ENCODE measurements at regions not wholly inside any gene's neighbourhood (a gene's known extent, or its start where the extent isn't known, plus 50 kb on each side); places are given as distances from the start of the nearest gene placed in this dataset.

GRCh38 chrX:802846-803245 lies 172.3 kb downstream of the SHOX start:
- no peak for DNase-seq

GRCh38 chrX:799808-800207 lies 169.2 kb downstream of the SHOX start:
- Histone ChIP-seq H3K4me1 (peaks cover 0 to 6% (median 0%) of the 10 kb centered on the region in 4 donors), H3K4me3 (no peak overlapping the region), H3K27ac (no peak overlapping the region), H3K27me3 (no peaks in the 10 kb centered on the region), H3K36me3 (no peaks in the 10 kb centered on the region), H3K9me3 (peaks cover 0 to 3% (median 0%) of the 10 kb centered on the region in 3 donors)
- TF ChIP-seq CTCF (IDR thresholded peaks at IDR 0.05) = no peak
- intact Hi-C loops (cut with DNase I; ENCODE audit: low total_unique reads) = no loop called here
- DNase-seq = no peak

More at GRCh38 chrX:802846-803245, 172.3 kb downstream of the SHOX start:
- Histone ChIP-seq H3K9me3 (peaks cover 0 to 8% (median 0%) of the 10 kb centered on the region in 3 donors), H3K4me3 (no peak overlapping the region), H3K27ac (no peak overlapping the region), H3K36me3 (no peaks in the 10 kb centered on the region), H3K4me1 (peaks cover 0 to 6% (median 0%) of the 10 kb centered on the region in 4 donors), H3K27me3 (no peaks in the 10 kb centered on the region)
- no peak for TF ChIP-seq CTCF (IDR thresholded peaks at IDR 0.05)
- intact Hi-C loops (cut with DNase I; ENCODE audit: low total_unique reads) = no loop called here

- H3K27ac ChIP-seq = no peak overlapping the region
- no peak overlapping the region for H3K4me3 ChIP-seq
- H3K27me3 ChIP-seq = peaks cover 0 to 21% of the 10 kb centered on the region in 2 donors
- TF ChIP-seq CTCF (IDR thresholded peaks at IDR 0.05) = no peak
- intact Hi-C loops (cut with DNase I; ENCODE audit: low total_unique reads) = no loop called here
- DNase-seq = no peak
- no peaks in the 10 kb centered on the region for H3K4me1 ChIP-seq
- H3K36me3 ChIP-seq = no peaks in the 10 kb centered on the region
- peaks cover 0 to 13% (median 0%) of the 10 kb centered on the region in 3 donors for H3K9me3 ChIP-seq
Observed at GRCh38 chrX:794311-794710, 163.7 kb downstream of the SHOX start.

- TF ChIP-seq CTCF (IDR thresholded peaks at IDR 0.05) = no peak
- H3K4me3 ChIP-seq = no peak overlapping the region
- peaks cover 0 to 13% (median 0%) of the 10 kb centered on the region in 3 donors for H3K9me3 ChIP-seq
- intact Hi-C loops (cut with DNase I; ENCODE audit: low total_unique reads) = no loop called here
- H3K27ac ChIP-seq = no peak overlapping the region
- H3K27me3 ChIP-seq = peaks cover 0 to 24% of the 10 kb centered on the region in 2 donors
- no peaks in the 10 kb centered on the region for H3K36me3 ChIP-seq
- no peaks in the 10 kb centered on the region for H3K4me1 ChIP-seq
- no peak for DNase-seq
Observed at GRCh38 chrX:793216-793770, 162.7 kb downstream of the SHOX start.

GRCh38 chrX:791479-792034 lies 161.0 kb downstream of the SHOX start:
- H3K9me3 ChIP-seq = peaks cover 0 to 13% (median 0%) of the 10 kb centered on the region in 3 donors
- TF ChIP-seq CTCF (IDR thresholded peaks at IDR 0.05) = no peak
- no peak overlapping the region for H3K4me3 ChIP-seq
- no peaks in the 10 kb centered on the region for H3K4me1 ChIP-seq
- H3K27ac ChIP-seq = no peak overlapping the region
- intact Hi-C loops (cut with DNase I; ENCODE audit: low total_unique reads) = no loop called here
- peaks cover 0 to 24% of the 10 kb centered on the region in 2 donors for H3K27me3 ChIP-seq
- no peak for DNase-seq
- no peaks in the 10 kb centered on the region for H3K36me3 ChIP-seq
